WTC11 (cell line): ENCODE measurements at regions not wholly inside any gene's neighbourhood (a gene's known extent, or its start where the extent isn't known, plus 50 kb on each side); places are given as distances from the start of the nearest gene placed in this dataset.

Experiments
- ATAC-seq: fragments of 200-7000 bp; cut with Tn5 transposase; 2 replicates; pipeline ENCODE4 v1.10.0; 2021; ENCODE audit warnings: mild to moderate bottlenecking, moderate library complexity
- CTCF ChIA-PET: fragments of 300-600 bp; sonication (Branson Sonifier 250); formaldehyde crosslinking; loops from one replicate; lab custom pipeline; 2021; ENCODE audit warnings: antibody characterized with exemption; lab: Charles Lee
- POLR2A ChIA-PET: fragments of 350-600 bp; sonication (Branson Sonifier 250); formaldehyde crosslinking; loops from one replicate; lab custom pipeline; 2021; ENCODE audit warnings: antibody characterized with exemption; lab: Charles Lee
- DNase-seq: peaks from one replicate; pipeline ENCODE4 v3.0.0; 2021; ENCODE audit warnings: low spot score
- H3K27ac Mint-ChIP-seq: 2 replicates; pipeline ENCODE4 v1.8.0; 2021; ENCODE audit warnings: mixed read lengths
- H3K27me3 Mint-ChIP-seq: 2 replicates; pipeline ENCODE4 v1.8.0; 2021; ENCODE audit warnings: low read depth, mild to moderate bottlenecking, moderate library complexity, mixed read lengths
- H3K36me3 Mint-ChIP-seq: 2 replicates; pipeline ENCODE4 v1.8.0; 2021; ENCODE audit warnings: mixed read lengths
- H3K4me1 Mint-ChIP-seq: 2 replicates; pipeline ENCODE4 v1.8.0; 2022; ENCODE audit warnings: mixed read lengths
- H3K4me3 Mint-ChIP-seq: 2 replicates; pipeline ENCODE4 v1.8.0; 2021; ENCODE audit warnings: mild to moderate bottlenecking, moderate library complexity, mixed read lengths
- H3K9me3 Mint-ChIP-seq: 2 replicates; pipeline ENCODE4 v1.8.0; 2021; ENCODE audit warnings: mixed read lengths
- CBFB ChIP-seq: sonication (generic); formaldehyde crosslinking; IDR thresholded peaks from 2 replicates; pipeline ENCODE4 v1.8.1; 2022; ENCODE audit warnings: mild to moderate bottlenecking, low read depth, missing genetic modification reagents
- FOXJ3 ChIP-seq: sonication (generic); formaldehyde crosslinking; IDR thresholded peaks from 2 replicates; pipeline ENCODE4 v1.9.0; 2021; ENCODE audit warnings: missing genetic modification reagents, mild to moderate bottlenecking, borderline replicate concordance
- FOXK1 ChIP-seq: sonication (generic); formaldehyde crosslinking; IDR thresholded peaks from 2 replicates; pipeline ENCODE4 v1.8.0; 2022; ENCODE audit warnings: mild to moderate bottlenecking, moderate library complexity, missing genetic modification reagents
- FOXP1 ChIP-seq: sonication (generic); formaldehyde crosslinking; IDR thresholded peaks from 2 replicates; pipeline ENCODE4 v1.8.0; 2022; ENCODE audit warnings: missing genetic modification reagents, mild to moderate bottlenecking, moderate library complexity, borderline replicate concordance
- GABPB1 ChIP-seq: sonication (generic); formaldehyde crosslinking; IDR thresholded peaks from 2 replicates; pipeline ENCODE4 v1.8.1; 2023; ENCODE audit warnings: mild to moderate bottlenecking, missing genetic modification reagents
- GTF2I ChIP-seq: fragments of 250-450 bp; sonication (Bioruptor Pico); conservative IDR thresholded peaks from 2 replicates; pipeline ENCODE4 v1.4.0; 2021; ENCODE audit warnings: mild to moderate bottlenecking
- IRF2 ChIP-seq: sonication (generic); formaldehyde crosslinking; IDR thresholded peaks from 2 replicates; pipeline ENCODE4 v1.8.0; 2022; ENCODE audit warnings: low read depth, missing genetic modification reagents, borderline replicate concordance
- MXD4 ChIP-seq: fragments of 250-450 bp; sonication (Bioruptor Pico); IDR thresholded peaks from 2 replicates; pipeline ENCODE4 v1.8.0; 2021; ENCODE audit warnings: mild to moderate bottlenecking, moderate library complexity, borderline replicate concordance
- MYBL2 ChIP-seq: sonication (generic); formaldehyde crosslinking; IDR thresholded peaks from 2 replicates; pipeline ENCODE4 v1.8.1; 2023; ENCODE audit warnings: mild to moderate bottlenecking, moderate library complexity, missing genetic modification reagents
- NR1H2 ChIP-seq: sonication (generic); formaldehyde crosslinking; IDR thresholded peaks from 2 replicates; pipeline ENCODE4 v1.9.0; 2021; ENCODE audit warnings: mild to moderate bottlenecking, moderate library complexity, missing genetic modification reagents
- NR2C2 ChIP-seq: sonication (generic); formaldehyde crosslinking; IDR thresholded peaks from 2 replicates; pipeline ENCODE4 v1.8.0; 2022; ENCODE audit warnings: mild to moderate bottlenecking, missing genetic modification reagents
- TEAD1 ChIP-seq: sonication (generic); formaldehyde crosslinking; IDR thresholded peaks from 2 replicates; pipeline ENCODE4 v1.8.0; 2022; ENCODE audit warnings: mild to moderate bottlenecking, missing genetic modification reagents
- ZNF121 ChIP-seq: sonication (generic); formaldehyde crosslinking; IDR thresholded peaks from 2 replicates; pipeline ENCODE4 v1.8.0; 2023; ENCODE audit warnings: missing genetic modification reagents
- ZNF219 ChIP-seq: sonication (generic); formaldehyde crosslinking; IDR thresholded peaks from 2 replicates; pipeline ENCODE4 v1.8.0; 2023; ENCODE audit warnings: missing genetic modification reagents, mild to moderate bottlenecking, borderline replicate concordance
- ZNF317 ChIP-seq: sonication (generic); formaldehyde crosslinking; IDR thresholded peaks from 2 replicates; pipeline ENCODE4 v1.8.1; 2023; ENCODE audit warnings: low read depth, mild to moderate bottlenecking, moderate library complexity, missing genetic modification reagents, borderline replicate concordance
- TF ChIP-seq, protein P1 (sequence below): sonication (generic); formaldehyde crosslinking; IDR thresholded peaks from 2 replicates; pipeline ENCODE4 v1.8.1; 2022; ENCODE audit warnings: missing genetic modification reagents, borderline replicate concordance
- TF ChIP-seq, protein P2 (sequence below): fragments of 250-450 bp; sonication (Bioruptor Pico); IDR thresholded peaks from 2 replicates; pipeline ENCODE4 v1.9.0; 2021; ENCODE audit warnings: mild to moderate bottlenecking
- TF ChIP-seq, protein P3 (sequence below): sonication (generic); formaldehyde crosslinking; IDR thresholded peaks from 2 replicates; pipeline ENCODE4 v1.8.0; 2022; ENCODE audit warnings: mild to moderate bottlenecking, missing genetic modification reagents
- TF ChIP-seq, protein P4 (sequence below): sonication (generic); formaldehyde crosslinking; IDR thresholded peaks from 2 replicates; pipeline ENCODE4 v1.8.0; 2022; ENCODE audit warnings: mild to moderate bottlenecking, missing genetic modification reagents
- TF ChIP-seq, protein P5 (sequence below): fragments of 250-450 bp; sonication (Bioruptor Pico); IDR thresholded peaks from 2 replicates; pipeline ENCODE4 v1.9.0; 2021; ENCODE audit warnings: mild to moderate bottlenecking
- TF ChIP-seq, protein P6 (sequence below): sonication (generic); formaldehyde crosslinking; conservative IDR thresholded peaks from 2 replicates; pipeline ENCODE4 v1.8.1; 2023; ENCODE audit warnings: mild to moderate bottlenecking, low read depth, missing genetic modification reagents, moderate library complexity
- TF ChIP-seq, protein P7 (sequence below): sonication (generic); formaldehyde crosslinking; IDR thresholded peaks from 2 replicates; pipeline ENCODE4 v1.8.1; 2023; ENCODE audit warnings: mild to moderate bottlenecking, missing genetic modification reagents, moderate library complexity
- TF ChIP-seq, protein P8 (sequence below): sonication (generic); formaldehyde crosslinking; conservative IDR thresholded peaks from 2 replicates; pipeline ENCODE4 v1.8.1; 2022; ENCODE audit warnings: mild to moderate bottlenecking, missing genetic modification reagents

DNA sequence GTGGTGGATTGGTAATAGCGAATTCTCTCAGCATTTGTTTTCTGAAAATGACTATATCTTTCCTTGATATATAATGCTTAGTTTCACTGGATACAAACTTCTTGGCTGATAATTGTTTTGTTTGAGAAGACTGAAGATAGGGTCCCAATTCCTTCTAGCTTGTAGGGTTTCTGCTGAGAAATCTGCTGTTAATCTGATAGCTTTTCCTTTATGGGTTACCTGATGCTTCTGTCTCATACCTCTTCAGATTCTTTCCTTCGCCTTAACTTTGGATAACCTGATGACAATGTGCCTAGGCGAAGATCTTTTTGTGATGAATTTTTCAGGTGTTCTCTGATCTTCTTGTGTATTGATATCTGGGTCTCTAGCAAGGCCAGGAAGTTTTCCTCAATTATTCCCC lies 94.7 kb upstream of the ACO1 start:
- DNase-seq, result no peak
- H3K4me1 Mint-ChIP-seq, result no peaks in the 10 kb centered on the region
- peaks cover 35% of the 10 kb centered on the region for H3K9me3 Mint-ChIP-seq
- no peak overlapping the region for H3K4me3 Mint-ChIP-seq
- H3K27ac Mint-ChIP-seq, result no peak overlapping the region
- POLR2A ChIA-PET, result no interaction called here
- CTCF ChIA-PET, result interaction anchor here (0.9 to 1.4 kb wide), 2 partner anchors 26 to 62 kb away, joined by 3 read pairs; no protein-coding TSS in a partner anchor
- peaks cover 19% of the 10 kb centered on the region for H3K36me3 Mint-ChIP-seq
- TF ChIP-seq, protein P1, sequence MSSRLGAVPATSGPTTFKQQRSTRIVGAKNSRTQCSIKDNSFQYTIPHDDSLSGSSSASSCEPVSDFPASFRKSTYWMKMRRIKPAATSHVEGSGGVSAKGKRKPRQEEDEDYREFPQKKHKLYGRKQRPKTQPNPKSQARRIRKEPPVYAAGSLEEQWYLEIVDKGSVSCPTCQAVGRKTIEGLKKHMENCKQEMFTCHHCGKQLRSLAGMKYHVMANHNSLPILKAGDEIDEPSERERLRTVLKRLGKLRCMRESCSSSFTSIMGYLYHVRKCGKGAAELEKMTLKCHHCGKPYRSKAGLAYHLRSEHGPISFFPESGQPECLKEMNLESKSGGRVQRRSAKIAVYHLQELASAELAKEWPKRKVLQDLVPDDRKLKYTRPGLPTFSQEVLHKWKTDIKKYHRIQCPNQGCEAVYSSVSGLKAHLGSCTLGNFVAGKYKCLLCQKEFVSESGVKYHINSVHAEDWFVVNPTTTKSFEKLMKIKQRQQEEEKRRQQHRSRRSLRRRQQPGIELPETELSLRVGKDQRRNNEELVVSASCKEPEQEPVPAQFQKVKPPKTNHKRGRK (CRISPR knock-in tag), result no peak
- TF ChIP-seq FOXP1 (CRISPR knock-in tag) (no peak), TEAD1 (CRISPR knock-in tag) (no peak), ZNF317 (peak; percentile 79), MXD4 (CRISPR knock-in tag) (no peak), ZNF219 (CRISPR knock-in tag) (no peak)
- TF ChIP-seq, protein P2, sequence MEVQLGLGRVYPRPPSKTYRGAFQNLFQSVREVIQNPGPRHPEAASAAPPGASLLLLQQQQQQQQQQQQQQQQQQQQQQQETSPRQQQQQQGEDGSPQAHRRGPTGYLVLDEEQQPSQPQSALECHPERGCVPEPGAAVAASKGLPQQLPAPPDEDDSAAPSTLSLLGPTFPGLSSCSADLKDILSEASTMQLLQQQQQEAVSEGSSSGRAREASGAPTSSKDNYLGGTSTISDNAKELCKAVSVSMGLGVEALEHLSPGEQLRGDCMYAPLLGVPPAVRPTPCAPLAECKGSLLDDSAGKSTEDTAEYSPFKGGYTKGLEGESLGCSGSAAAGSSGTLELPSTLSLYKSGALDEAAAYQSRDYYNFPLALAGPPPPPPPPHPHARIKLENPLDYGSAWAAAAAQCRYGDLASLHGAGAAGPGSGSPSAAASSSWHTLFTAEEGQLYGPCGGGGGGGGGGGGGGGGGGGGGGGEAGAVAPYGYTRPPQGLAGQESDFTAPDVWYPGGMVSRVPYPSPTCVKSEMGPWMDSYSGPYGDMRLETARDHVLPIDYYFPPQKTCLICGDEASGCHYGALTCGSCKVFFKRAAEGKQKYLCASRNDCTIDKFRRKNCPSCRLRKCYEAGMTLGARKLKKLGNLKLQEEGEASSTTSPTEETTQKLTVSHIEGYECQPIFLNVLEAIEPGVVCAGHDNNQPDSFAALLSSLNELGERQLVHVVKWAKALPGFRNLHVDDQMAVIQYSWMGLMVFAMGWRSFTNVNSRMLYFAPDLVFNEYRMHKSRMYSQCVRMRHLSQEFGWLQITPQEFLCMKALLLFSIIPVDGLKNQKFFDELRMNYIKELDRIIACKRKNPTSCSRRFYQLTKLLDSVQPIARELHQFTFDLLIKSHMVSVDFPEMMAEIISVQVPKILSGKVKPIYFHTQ, result no peak
- TF ChIP-seq, all 79 proteins: peak for 1
- H3K27me3 Mint-ChIP-seq, result no peaks in the 10 kb centered on the region
- no peak for ATAC-seq

DNA sequence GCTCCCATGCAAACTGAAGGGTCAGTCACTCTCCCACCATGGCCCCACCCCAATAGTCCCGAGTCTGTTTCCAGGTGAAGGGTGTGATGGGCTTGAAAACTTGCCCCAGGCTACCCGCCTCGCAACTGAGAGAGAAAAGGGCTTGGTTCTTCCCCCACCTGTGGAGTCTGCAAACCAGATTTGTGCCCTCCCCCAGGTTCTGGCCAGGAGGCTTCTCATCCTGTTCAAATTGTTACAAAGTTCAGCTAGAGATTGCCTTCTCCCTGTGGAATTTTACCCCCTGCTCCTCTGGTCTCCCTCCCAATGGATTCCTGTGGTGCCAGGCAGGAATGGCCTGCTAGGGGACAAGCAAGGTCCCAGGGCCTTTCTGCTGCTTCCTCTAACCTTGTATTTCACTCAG lies 93.1 kb upstream of the ACO1 start:
- TF ChIP-seq TEAD1 (CRISPR knock-in tag), result no peak
- TF ChIP-seq CBFB, result no peak
- TF ChIP-seq IRF2 (CRISPR knock-in tag), result no peak
- no peak for TF ChIP-seq MYBL2 (CRISPR knock-in tag)
- TF ChIP-seq, protein P3, sequence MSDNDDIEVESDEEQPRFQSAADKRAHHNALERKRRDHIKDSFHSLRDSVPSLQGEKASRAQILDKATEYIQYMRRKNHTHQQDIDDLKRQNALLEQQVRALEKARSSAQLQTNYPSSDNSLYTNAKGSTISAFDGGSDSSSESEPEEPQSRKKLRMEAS, result no peak
- no peak for TF ChIP-seq GTF2I (CRISPR knock-in tag)
- TF ChIP-seq, protein P4, sequence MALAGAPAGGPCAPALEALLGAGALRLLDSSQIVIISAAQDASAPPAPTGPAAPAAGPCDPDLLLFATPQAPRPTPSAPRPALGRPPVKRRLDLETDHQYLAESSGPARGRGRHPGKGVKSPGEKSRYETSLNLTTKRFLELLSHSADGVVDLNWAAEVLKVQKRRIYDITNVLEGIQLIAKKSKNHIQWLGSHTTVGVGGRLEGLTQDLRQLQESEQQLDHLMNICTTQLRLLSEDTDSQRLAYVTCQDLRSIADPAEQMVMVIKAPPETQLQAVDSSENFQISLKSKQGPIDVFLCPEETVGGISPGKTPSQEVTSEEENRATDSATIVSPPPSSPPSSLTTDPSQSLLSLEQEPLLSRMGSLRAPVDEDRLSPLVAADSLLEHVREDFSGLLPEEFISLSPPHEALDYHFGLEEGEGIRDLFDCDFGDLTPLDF, result no peak
- TF ChIP-seq FOXK1 (CRISPR knock-in tag), result no peak
- TF ChIP-seq, protein P5, sequence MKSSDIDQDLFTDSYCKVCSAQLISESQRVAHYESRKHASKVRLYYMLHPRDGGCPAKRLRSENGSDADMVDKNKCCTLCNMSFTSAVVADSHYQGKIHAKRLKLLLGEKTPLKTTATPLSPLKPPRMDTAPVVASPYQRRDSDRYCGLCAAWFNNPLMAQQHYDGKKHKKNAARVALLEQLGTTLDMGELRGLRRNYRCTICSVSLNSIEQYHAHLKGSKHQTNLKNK (CRISPR knock-in tag), result no peak
- TF ChIP-seq, protein P1 (CRISPR knock-in tag), result no peak
- no peak for TF ChIP-seq FOXJ3 (CRISPR knock-in tag)
- TF ChIP-seq NR1H2, result no peak
- TF ChIP-seq, protein P6, sequence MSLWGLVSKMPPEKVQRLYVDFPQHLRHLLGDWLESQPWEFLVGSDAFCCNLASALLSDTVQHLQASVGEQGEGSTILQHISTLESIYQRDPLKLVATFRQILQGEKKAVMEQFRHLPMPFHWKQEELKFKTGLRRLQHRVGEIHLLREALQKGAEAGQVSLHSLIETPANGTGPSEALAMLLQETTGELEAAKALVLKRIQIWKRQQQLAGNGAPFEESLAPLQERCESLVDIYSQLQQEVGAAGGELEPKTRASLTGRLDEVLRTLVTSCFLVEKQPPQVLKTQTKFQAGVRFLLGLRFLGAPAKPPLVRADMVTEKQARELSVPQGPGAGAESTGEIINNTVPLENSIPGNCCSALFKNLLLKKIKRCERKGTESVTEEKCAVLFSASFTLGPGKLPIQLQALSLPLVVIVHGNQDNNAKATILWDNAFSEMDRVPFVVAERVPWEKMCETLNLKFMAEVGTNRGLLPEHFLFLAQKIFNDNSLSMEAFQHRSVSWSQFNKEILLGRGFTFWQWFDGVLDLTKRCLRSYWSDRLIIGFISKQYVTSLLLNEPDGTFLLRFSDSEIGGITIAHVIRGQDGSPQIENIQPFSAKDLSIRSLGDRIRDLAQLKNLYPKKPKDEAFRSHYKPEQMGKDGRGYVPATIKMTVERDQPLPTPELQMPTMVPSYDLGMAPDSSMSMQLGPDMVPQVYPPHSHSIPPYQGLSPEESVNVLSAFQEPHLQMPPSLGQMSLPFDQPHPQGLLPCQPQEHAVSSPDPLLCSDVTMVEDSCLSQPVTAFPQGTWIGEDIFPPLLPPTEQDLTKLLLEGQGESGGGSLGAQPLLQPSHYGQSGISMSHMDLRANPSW, result no peak
- TF ChIP-seq, protein P7, sequence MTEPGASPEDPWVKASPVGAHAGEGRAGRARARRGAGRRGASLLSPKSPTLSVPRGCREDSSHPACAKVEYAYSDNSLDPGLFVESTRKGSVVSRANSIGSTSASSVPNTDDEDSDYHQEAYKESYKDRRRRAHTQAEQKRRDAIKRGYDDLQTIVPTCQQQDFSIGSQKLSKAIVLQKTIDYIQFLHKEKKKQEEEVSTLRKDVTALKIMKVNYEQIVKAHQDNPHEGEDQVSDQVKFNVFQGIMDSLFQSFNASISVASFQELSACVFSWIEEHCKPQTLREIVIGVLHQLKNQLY, result no peak
- TF ChIP-seq, protein P8, sequence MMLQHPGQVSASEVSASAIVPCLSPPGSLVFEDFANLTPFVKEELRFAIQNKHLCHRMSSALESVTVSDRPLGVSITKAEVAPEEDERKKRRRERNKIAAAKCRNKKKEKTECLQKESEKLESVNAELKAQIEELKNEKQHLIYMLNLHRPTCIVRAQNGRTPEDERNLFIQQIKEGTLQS (CRISPR knock-in tag), result no peak
- TF ChIP-seq GABPB1 (CRISPR knock-in tag), result no peak
- TF ChIP-seq NR2C2 (CRISPR knock-in tag), result no peak
- no peak for TF ChIP-seq ZNF121 (CRISPR knock-in tag)
- ChIA-PET CTCF (no interaction called here), POLR2A (no interaction called here)
- H3K27ac Mint-ChIP-seq, result no peak overlapping the region
- no peaks in the 10 kb centered on the region for H3K27me3 Mint-ChIP-seq
- peaks cover 35% of the 10 kb centered on the region for H3K9me3 Mint-ChIP-seq
- H3K4me3 Mint-ChIP-seq, result no peak overlapping the region
- DNase-seq (no peak), ATAC-seq (no peak)
- peaks cover 11% of the 10 kb centered on the region for H3K4me1 Mint-ChIP-seq
- H3K36me3 Mint-ChIP-seq, result peaks cover 19% of the 10 kb centered on the region
